Neural cell (in vitro differentiated cells): ENCODE measurements at regions not wholly inside any gene's neighbourhood (a gene's known extent, or its start where the extent isn't known, plus 50 kb on each side); places are given as distances from the start of the nearest gene placed in this dataset.
"Not testable (repeated sequence)": the region's sequence is repeated elsewhere in the genome, so short reads cannot be mapped to it uniquely, and the experiment has no call there.

Experiments used
- H2AFZ ChIP-seq: fragments of 200-600, 300-800 bp; sonication (generic), shearing (Covaris generic); 2 replicates; pipeline ENCODE4 v1.6.0; 2014; ENCODE audit warnings: low read depth, mild to moderate bottlenecking, antibody characterized with exemption, low read length, moderate library complexity
- H3F3A ChIP-seq: fragments of 200-600 bp; shearing (Covaris generic); 2 replicates; pipeline ENCODE4 v1.6.1; 2016; ENCODE audit warnings: mild to moderate bottlenecking, moderate library complexity, mixed read lengths, antibody characterized with exemption, low read length; ENCODE audit not compliant: insufficient read depth, poor library complexity, severe bottlenecking
- H3K27ac ChIP-seq: fragments of 200-600, 300-800 bp; sonication (generic), shearing (Covaris generic); 2 replicates; pipeline ENCODE4 v1.5.1; 2014; ENCODE audit warnings: mild to moderate bottlenecking, low read length, moderate library complexity
- H3K27me3 ChIP-seq: fragments of 300-800, 200-600 bp; sonication (generic), shearing (Covaris generic); 2 replicates; pipeline ENCODE4 v1.6.0; 2014; ENCODE audit warnings: mild to moderate bottlenecking, low read depth, low read length, moderate library complexity; ENCODE audit not compliant: insufficient read depth
- H3K36me3 ChIP-seq: fragments of 300-800, 200-600 bp; sonication (generic), shearing (Covaris generic); 2 replicates; pipeline ENCODE4 v1.5.1; 2014; ENCODE audit warnings: mild to moderate bottlenecking, antibody characterized with exemption, low read length, moderate library complexity; ENCODE audit not compliant: insufficient read depth
- H3K4me2 ChIP-seq: fragments of 300-800, 200-600 bp; sonication (generic), shearing (Covaris generic); 2 replicates; pipeline ENCODE4 v1.6.0; 2014; ENCODE audit warnings: mild to moderate bottlenecking, low read length
- H3K4me3 ChIP-seq: fragments of 300-800, 200-600 bp; sonication (generic), shearing (Covaris generic); 2 replicates; pipeline ENCODE4 v1.5.1; 2014; ENCODE audit warnings: mild to moderate bottlenecking, low read length, moderate library complexity
- H3K79me2 ChIP-seq: fragments of 200-600 bp; shearing (Covaris generic); replicated peaks from 2 replicates; pipeline ENCODE4 v1.6.0; 2014; ENCODE audit warnings: mild to moderate bottlenecking, low read length, moderate library complexity; ENCODE audit not compliant: insufficient read depth
- H3K9ac ChIP-seq: fragments of 300-800, 200-600 bp; sonication (generic), shearing (Covaris generic); 2 replicates; pipeline ENCODE4 v1.6.1; 2016; ENCODE audit warnings: mild to moderate bottlenecking, low read length, mixed read lengths
- H3K9me2 ChIP-seq: fragments of 200-600 bp; shearing (Covaris generic); 2 replicates; pipeline ENCODE4 v1.6.1; 2016; ENCODE audit warnings: mild to moderate bottlenecking, low read length, mixed read lengths; ENCODE audit not compliant: insufficient read depth
- H3K9me3 ChIP-seq: fragments of 200-600, 300-800 bp; sonication (generic), shearing (Covaris generic); 2 replicates; pipeline ENCODE4 v1.6.1; 2016; ENCODE audit warnings: mild to moderate bottlenecking, mixed run types, low read length, moderate library complexity, mixed read lengths
- H4K20me1 ChIP-seq: fragments of 200-600 bp; shearing (Covaris generic); 2 replicates; pipeline ENCODE4 v1.6.1; 2016; ENCODE audit warnings: mild to moderate bottlenecking, mixed run types; ENCODE audit not compliant: insufficient read depth
- EP300 ChIP-seq: fragments of 450-650 bp; conservative IDR thresholded peaks from 2 replicates; pipeline ENCODE4 v1.6.1; 2014; ENCODE audit warnings: antibody characterized with exemption, mild to moderate bottlenecking, moderate library complexity; ENCODE audit not compliant: poor library complexity, severe bottlenecking
- EZH2 ChIP-seq: fragments of 200-600, 300-800 bp; shearing (Covaris generic), sonication (generic); IDR thresholded peaks from 2 replicates; pipeline ENCODE4 v1.6.1; 2014; ENCODE audit warnings: antibody characterized with exemption, low read length, borderline replicate concordance, mild to moderate bottlenecking; ENCODE audit not compliant: insufficient read depth, poor library complexity, severe bottlenecking
- MXI1 ChIP-seq: fragments of 450-650 bp; conservative IDR thresholded peaks from 2 replicates; pipeline ENCODE4 v1.6.1; 2014; ENCODE audit warnings: antibody characterized with exemption, mild to moderate bottlenecking; ENCODE audit not compliant: poor library complexity, severe bottlenecking
- POLR2AphosphoS5 ChIP-seq: IDR thresholded peaks from 2 replicates; pipeline ENCODE4 v1.6.1; 2012
- RAD21 ChIP-seq: fragments of 450-650 bp; conservative IDR thresholded peaks from 2 replicates; pipeline ENCODE4 v1.6.1; 2014; ENCODE audit warnings: antibody characterized with exemption, mild to moderate bottlenecking, moderate library complexity
- SMC3 ChIP-seq: fragments of 450-650 bp; conservative IDR thresholded peaks from 2 replicates; pipeline ENCODE4 v1.6.1; 2014; ENCODE audit warnings: antibody characterized with exemption, mild to moderate bottlenecking, moderate library complexity; ENCODE audit not compliant: poor library complexity
- TAF1 ChIP-seq: IDR thresholded peaks from 2 replicates; pipeline ENCODE4 v1.6.1; 2012; ENCODE audit warnings: low read depth
- TF ChIP-seq, protein P1 (sequence below): fragments of 450-650 bp; IDR thresholded peaks from 2 replicates; pipeline ENCODE4 v1.5.1; 2014; ENCODE audit warnings: antibody characterized with exemption, mild to moderate bottlenecking, moderate library complexity; ENCODE audit not compliant: poor library complexity, severe bottlenecking
- TF ChIP-seq, protein P2 (sequence below): IDR thresholded peaks from 2 replicates; pipeline ENCODE4 v1.6.1; 2012; ENCODE audit warnings: borderline replicate concordance

DNA sequence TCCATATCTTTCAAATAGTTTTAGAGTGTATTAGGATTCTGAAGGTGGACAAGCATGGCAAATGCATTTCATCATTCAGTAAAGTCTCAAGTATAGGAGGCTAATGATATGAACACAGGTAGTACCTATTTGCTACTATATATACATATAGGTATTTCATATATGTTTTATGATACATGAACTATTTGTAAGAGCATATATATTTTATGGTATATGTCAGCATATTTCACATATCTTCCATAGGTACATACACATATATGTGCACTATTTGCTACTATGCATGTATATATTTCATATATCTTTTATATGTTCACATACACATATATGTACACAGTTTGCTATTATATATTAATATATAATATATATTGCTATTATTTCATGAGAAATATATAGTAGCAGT is 1291.7 kb upstream of the MIR17HG start:
- Histone ChIP-seq H3F3A (no peaks in the 10 kb centered on the region), H4K20me1 (no peaks in the 10 kb centered on the region), H3K9ac (no peak overlapping the region), H3K27me3 (no peaks in the 10 kb centered on the region), H3K79me2 (no peaks in the 10 kb centered on the region), H3K4me3 (no peak overlapping the region), H3K27ac (no peak overlapping the region), H3K9me2 (no peaks in the 10 kb centered on the region), H2AFZ (no peak overlapping the region), H3K9me3 (no peaks in the 10 kb centered on the region), H3K36me3 (no peaks in the 10 kb centered on the region), H3K4me2 (no peak overlapping the region)
- no peak for TF ChIP-seq MXI1
- no peak for TF ChIP-seq EZH2
- no peak for TF ChIP-seq EP300
- TF ChIP-seq, protein P1, sequence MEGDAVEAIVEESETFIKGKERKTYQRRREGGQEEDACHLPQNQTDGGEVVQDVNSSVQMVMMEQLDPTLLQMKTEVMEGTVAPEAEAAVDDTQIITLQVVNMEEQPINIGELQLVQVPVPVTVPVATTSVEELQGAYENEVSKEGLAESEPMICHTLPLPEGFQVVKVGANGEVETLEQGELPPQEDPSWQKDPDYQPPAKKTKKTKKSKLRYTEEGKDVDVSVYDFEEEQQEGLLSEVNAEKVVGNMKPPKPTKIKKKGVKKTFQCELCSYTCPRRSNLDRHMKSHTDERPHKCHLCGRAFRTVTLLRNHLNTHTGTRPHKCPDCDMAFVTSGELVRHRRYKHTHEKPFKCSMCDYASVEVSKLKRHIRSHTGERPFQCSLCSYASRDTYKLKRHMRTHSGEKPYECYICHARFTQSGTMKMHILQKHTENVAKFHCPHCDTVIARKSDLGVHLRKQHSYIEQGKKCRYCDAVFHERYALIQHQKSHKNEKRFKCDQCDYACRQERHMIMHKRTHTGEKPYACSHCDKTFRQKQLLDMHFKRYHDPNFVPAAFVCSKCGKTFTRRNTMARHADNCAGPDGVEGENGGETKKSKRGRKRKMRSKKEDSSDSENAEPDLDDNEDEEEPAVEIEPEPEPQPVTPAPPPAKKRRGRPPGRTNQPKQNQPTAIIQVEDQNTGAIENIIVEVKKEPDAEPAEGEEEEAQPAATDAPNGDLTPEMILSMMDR: no peak
- no peak for TF ChIP-seq POLR2AphosphoS5
- TF ChIP-seq, protein P2, sequence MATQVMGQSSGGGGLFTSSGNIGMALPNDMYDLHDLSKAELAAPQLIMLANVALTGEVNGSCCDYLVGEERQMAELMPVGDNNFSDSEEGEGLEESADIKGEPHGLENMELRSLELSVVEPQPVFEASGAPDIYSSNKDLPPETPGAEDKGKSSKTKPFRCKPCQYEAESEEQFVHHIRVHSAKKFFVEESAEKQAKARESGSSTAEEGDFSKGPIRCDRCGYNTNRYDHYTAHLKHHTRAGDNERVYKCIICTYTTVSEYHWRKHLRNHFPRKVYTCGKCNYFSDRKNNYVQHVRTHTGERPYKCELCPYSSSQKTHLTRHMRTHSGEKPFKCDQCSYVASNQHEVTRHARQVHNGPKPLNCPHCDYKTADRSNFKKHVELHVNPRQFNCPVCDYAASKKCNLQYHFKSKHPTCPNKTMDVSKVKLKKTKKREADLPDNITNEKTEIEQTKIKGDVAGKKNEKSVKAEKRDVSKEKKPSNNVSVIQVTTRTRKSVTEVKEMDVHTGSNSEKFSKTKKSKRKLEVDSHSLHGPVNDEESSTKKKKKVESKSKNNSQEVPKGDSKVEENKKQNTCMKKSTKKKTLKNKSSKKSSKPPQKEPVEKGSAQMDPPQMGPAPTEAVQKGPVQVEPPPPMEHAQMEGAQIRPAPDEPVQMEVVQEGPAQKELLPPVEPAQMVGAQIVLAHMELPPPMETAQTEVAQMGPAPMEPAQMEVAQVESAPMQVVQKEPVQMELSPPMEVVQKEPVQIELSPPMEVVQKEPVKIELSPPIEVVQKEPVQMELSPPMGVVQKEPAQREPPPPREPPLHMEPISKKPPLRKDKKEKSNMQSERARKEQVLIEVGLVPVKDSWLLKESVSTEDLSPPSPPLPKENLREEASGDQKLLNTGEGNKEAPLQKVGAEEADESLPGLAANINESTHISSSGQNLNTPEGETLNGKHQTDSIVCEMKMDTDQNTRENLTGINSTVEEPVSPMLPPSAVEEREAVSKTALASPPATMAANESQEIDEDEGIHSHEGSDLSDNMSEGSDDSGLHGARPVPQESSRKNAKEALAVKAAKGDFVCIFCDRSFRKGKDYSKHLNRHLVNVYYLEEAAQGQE: no peak
- TF ChIP-seq TAF1: no peak
- TF ChIP-seq SMC3: no peak
- no peak for TF ChIP-seq RAD21

DNA sequence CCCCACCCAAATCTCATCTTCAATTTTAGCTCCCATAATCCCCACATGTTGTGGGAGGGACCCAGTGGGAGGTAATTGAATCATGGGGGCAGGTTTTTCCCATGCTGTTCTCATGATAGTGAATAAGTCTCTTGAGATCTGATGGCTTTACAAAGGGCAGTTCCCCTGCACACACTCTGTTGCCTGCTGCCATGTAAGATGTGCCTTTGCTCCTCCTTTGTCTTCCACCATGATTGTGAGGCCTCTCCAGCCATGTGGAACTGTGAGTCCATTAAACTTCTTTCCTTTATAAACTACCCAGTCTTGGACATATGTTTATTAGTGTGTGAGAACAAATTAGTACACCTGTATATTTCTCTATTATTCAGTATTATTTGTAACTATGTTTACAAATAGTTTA is 1283.3 kb upstream of the MIR17HG start:
- H3K9me3 ChIP-seq, H3K36me3 ChIP-seq, H3K4me3 ChIP-seq, H3K9me2 ChIP-seq, H3K9ac ChIP-seq, H3K27me3 ChIP-seq, H3K4me2 ChIP-seq, H4K20me1 ChIP-seq, H3K79me2 ChIP-seq, H3K27ac ChIP-seq, H2AFZ ChIP-seq, H3F3A ChIP-seq: not testable (repeated sequence)

DNA sequence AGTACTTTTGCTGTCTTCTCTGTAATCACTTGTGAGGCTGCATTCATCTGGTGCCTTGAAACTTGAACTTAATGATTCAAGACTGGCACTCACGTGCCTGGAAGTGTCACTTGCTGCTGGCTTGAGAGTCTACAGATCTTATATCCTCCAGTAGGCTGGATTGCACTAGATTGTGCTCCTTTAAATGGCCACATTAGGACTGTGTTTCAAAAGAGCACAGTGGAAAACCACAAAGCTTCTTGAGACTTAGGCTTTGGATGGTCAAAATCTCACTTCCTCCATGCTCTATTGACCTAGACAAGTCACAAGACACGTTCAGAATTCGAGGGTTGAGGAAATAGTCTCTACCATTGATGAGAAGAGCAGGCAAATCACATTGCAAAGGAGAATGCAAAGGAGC is 1278.8 kb upstream of the MIR17HG start:
- Histone ChIP-seq H3K27me3 (no peaks in the 10 kb centered on the region), H3K27ac (no peak overlapping the region), H3K36me3 (no peaks in the 10 kb centered on the region), H3K4me2 (no peak overlapping the region), H3K79me2 (no peaks in the 10 kb centered on the region), H3K9ac (no peak overlapping the region), H2AFZ (no peak overlapping the region), H3K9me3 (no peaks in the 10 kb centered on the region), H3F3A (no peaks in the 10 kb centered on the region), H3K4me3 (no peak overlapping the region), H4K20me1 (no peaks in the 10 kb centered on the region), H3K9me2 (no peaks in the 10 kb centered on the region)
- TF ChIP-seq, protein P1: no peak
- TF ChIP-seq MXI1 (no peak), EP300 (no peak), TAF1 (no peak)
